HL-60 (cell line): ENCODE measurements at regions not wholly inside any gene's neighbourhood (a gene's known extent, or its start where the extent isn't known, plus 50 kb on each side); places are given as distances from the start of the nearest gene placed in this dataset.

ENCODE experiments used
- CTCF ChIP-seq: IDR thresholded peaks from one replicate; pipeline ENCODE4 v1.5.1; 2011; ENCODE audit warnings: low read length, control low read depth, inconsistent platforms; ENCODE audit not compliant: insufficient read depth
- POLR2AphosphoS5 ChIP-seq: IDR thresholded peaks from 2 replicates; pipeline ENCODE4 v1.6.1; 2012; ENCODE audit warnings: low read depth
- SPI1 ChIP-seq: IDR thresholded peaks from 2 replicates; pipeline ENCODE4 v1.6.1; 2012; ENCODE audit warnings: low read depth, mild to moderate bottlenecking, borderline replicate concordance

- TF ChIP-seq SPI1 (no peak), POLR2AphosphoS5 (no peak), CTCF (no peak)
These were observed 171.9 kb upstream of the GRK3 start for GRCh38 chr22:25392584-25392983.
